ENCODE measurements at regions not wholly inside any gene's neighbourhood (a gene's known extent, or its start where the extent isn't known, plus 50 kb on each side); places are given as distances from the start of the nearest gene placed in this dataset.
"Not testable (repeated sequence)": the region's sequence is repeated elsewhere in the genome, so short reads cannot be mapped to it uniquely, and the experiment has no call there.

DNA sequence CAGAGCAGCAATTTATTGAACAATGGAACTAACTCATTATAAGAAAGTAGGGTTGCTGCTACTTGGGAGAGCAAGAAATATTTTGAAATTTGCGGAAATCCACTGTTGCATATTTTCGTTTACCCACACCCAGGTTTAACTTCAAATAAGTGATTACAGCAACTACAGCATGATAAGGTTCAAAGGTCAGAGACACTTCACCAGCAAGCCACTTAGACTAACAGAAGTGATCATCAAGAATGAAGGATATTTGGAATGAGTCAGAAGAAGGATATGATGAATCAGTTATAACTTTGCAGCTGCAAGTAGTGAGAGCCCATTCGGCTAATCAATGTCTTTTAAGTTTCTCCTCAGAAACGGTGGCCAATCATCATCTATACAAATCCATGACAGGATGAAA lies 199.3 kb downstream of the TMA16 start:
- DNase-seq, result no peak

DNA sequence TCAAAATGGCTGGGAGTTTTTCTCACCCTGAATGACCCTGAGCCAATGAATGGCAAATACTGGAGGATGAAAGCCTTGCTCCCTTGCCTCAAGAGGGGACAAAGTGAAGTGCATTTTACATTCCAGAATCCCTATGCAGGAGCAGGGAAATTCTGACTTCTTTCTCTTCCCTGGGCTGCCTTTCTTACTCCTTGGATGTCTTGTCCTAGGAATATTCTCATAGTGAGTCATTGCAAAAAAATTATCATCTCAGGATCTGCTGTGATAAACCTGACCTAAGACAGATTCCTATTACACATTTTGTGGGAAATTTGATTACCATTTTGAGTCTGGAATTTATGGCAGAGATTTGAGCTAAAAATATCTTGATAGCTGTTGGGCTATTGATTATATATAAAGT lies 199.9 kb downstream of the TMA16 start:
- no peak for DNase-seq

DNA sequence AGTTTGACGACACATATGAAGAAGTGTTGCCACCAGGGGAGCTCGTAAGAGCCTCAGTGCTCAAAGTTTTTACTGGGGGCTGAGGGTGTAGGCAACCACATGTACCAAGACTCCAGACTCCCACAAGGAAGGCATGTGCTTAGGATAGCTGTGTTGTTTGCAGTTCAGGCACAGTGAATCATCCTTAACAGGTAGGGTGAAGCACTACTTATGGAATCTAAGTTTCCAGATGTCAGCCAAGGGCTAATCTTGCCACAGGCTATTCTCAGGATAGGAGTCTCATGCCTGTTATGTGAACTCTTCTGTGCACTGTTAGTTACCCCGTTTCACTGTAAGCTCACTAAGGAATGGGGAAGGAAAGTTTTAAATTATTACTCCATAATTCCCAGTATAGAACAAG lies 202.6 kb downstream of the TMA16 start:
- DNase-seq, result no peak

DNA sequence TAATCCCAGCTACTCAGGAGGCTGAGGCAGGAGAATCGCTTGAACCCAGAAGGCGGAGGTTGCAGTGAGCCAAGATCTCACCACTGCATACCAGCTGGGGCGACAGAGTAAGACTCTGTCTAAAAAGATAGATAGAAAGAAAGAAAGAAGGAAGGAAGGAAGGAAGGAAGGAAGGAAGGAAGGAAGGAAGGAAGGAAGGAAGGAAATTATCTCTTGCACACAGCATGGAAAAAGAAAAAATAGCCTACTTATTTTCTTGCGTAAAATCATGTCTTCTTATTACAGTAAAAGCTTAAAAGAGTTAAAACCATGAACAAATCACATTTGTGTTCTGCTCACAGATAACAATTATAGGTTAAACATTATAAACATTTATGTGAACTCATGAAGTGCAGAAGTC lies 205.9 kb downstream of the TMA16 start:
- not testable (repeated sequence) for DNase-seq

DNA sequence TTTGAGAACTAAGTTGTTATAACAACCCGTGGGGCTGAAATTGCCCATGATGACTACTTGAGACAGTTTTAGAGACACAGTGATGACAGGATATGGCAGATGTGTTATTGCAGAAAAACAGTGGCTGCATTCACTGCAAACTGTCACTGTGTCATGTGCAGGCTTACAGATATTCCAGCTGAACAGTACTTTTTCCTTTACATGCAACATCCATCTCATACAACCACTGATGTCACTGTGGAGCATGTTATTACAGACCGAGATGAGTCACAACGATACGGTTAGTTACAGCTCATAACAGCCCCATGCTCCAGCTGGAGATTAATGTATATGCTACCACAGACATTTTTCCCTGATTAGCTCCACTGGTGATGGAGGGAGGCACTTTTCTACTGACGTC lies 207.4 kb downstream of the TMA16 start:
- DNase-seq, result no peak

DNA sequence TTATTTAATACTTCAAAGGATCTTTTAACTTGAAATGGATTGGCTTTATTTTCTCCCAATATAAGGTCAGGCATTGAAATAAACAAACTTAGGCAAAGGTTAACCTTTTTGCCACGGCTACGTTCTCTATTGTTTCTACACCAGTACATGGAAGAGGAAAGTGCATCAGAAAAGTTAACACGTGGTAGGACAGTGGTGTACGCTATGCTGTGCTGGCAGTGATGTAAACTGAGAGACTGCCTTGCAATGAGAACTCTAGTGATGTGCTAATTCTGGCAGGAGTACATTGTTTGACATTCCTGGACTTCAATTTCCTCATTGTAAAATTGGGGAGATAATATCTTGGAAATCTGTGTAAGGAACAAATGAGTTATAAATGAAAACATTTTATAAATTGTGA lies 208.2 kb downstream of the TMA16 start:
- DNase-seq, result no peak

DNA sequence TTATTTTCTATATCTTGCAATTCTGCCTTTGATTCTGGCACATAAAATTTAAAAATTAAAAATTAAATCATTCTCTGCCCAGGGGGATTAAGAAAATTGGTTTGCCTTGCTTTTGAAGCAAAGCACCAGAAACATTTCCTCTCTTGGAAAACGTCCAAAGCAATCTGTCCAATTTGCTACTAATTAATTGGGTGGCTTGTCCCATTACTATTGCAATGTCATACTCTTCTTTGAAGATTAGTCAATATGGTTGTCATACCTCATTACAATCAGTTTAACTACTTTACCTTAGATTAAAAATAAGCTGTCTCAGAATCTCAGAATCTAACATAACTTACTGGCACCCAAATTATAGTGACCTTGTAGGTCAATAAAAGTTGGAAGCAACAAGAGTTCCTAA lies 208.8 kb downstream of the TMA16 start:
- DNase-seq, result no peak

DNA sequence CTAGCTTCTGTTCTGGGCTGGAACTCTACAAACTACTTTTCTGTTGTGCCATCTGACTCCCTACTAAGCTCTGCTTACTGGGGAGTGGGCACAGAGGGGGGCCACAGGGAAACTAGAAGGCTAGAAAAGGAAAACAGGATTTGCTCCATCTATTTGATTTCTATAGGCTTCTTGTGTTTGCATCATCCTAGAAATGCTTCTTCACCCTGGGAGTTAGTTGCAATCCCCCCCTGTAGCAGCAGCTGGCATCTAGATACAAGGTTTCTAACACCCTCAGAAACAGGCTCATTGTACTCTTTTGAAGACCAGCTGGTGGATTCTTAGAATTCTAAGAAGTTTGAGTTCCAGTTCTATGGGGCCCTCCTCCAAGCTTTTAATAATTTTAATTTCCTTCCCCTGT lies 213.4 kb downstream of the TMA16 start:
- DNase-seq, result no peak

DNA sequence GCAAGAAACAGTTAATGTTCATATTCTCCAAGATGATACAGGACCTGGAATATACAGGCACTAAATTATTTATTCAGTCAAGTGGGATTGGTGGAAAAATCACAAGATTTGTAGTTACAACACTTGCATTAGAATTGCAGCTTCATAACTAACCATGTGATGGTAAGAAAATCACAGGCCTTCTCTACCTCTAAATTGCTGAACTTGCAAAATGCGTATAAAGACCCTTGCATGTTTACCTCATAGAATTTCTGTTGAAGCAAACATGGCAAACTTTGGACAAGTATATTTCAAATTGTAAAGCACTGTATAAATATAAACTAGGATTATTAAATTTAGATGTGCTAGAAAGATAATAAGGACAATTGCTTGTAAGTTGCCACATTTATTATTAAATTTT lies 215.1 kb downstream of the TMA16 start:
- no peak for DNase-seq

DNA sequence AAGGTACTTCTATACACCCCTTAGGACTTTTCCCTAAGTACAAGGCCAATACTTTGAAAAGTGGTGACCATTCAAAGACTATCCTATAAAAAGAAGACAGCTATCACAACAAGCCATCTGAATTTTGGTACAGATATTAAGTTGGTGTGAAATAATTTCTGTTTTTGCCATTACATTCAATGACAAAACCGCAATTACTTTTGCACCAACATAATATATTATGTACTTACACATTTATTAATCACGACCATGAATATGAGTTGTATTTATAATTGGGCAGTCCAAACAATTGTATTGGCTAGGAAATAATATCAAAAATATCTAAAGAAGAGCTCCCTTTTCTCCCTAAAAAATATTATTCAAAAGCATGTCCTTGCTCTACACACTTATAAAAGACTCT lies 215.7 kb downstream of the TMA16 start:
- no peak for DNase-seq

DNA sequence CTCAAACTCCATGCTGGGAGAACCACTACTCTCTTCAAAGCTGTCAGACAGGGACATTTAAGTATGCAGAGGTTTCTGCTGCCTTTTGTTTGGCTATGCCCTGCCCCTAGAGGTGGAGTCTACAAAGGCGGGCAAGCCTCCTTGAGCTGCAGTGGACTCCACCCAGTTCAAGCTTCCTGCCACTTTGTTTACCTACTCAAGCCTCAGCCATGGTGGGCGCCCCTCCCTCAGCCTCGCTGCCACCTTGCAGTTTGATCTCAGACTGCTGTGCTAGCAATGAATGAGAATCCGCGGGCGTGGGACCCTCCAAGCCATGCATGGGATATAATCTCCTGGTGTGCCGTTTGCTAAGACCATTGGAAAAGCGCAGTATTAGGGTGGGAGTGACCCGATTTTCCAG lies 230.0 kb downstream of the TMA16 start:
- not testable (repeated sequence) for DNase-seq

DNA sequence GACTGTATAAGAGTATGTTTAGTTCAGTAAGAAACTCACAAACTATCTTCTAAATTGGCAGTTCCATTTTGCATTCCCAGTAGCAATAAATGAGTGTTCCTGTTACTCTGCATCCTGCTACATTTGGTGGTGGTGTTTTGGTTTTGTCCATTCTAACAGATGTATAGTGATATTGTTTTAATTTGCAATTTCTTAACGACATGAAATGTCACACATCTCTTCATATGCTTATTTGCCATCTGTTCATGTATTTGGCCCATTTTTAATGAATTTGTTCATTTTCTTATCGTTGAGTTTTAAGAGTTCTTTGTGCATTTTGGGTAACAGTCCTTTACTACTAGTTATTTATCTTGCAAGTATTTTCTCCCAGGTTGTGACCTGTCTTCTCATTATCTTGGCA lies 232.2 kb downstream of the TMA16 start:
- no peak for DNase-seq

DNA sequence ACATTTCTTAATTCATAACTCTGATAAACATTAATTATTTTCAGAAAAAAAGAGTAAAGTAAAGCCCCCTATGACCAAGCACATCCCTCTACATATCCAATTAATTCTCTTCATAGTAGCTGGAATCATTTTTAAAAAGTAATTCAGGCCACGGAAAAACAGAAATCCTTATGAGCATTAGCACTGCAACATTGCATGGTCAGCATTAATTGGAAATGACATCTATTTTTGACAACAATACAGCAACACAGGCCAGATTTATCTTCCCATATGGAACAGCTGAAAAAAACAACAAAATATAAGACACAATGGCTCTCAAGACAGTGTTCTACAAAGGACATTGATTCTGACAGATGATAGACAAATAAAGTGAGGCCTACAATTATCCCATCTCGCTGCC lies 236.6 kb downstream of the TMA16 start:
- no peak for DNase-seq

DNA sequence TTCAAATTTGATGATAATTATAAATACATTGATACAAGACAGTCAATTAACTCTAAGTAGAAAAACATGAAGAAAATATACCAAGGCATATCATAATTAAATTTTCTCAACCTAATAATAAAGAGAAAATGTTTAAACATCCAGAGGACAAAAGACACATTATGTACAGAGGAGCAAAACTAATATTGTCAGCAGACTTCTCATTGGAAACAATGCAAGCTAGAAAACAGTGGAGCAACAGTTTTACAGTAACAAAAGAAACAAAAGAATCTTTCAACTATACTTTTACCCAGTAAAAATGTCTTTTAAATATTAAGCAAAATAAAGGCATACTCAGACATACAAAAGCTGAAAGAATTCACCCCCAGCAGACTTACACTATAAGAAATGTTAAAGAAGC lies 238.0 kb downstream of the TMA16 start:
- DNase-seq, result no peak

DNA sequence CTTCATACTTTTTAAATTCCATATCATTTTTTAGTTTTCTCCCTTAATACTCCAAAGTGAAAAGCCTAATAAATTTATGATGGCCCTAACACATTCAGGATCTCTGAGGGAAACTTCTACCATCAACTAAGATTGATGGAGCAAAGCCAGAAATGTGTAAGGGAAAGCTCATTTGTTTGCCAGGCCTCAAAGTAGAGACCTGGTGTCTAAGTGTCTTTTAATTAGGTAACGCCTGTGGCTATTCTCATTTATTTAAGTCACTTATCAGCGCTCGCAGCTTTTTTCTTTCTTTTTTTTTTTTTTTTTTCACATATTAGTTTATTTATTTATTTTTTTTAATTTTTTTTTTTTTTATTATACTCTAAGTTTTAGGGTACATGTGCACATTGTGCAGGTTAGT lies 242.4 kb downstream of the TMA16 start:
- no peak for DNase-seq

DNA sequence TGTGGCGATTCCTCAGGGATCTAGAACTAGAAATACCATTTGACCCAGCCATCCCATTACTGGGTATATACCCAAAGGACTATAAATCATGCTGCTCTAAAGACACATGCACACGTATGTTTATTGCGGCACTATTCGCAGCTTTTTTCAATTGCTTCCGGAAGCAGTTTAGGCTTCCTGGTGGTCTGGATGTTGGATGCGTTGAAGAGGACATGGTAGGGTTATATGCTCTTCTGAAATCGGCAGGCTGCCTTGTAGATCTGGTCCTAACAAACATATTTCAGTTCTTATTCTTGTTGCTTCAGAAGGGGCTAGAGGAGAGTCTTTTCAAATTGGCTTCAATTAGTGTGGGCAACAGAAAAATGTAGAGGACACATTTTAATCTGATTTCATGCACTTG lies 243.4 kb downstream of the TMA16 start:
- DNase-seq, result not testable (repeated sequence)

DNA sequence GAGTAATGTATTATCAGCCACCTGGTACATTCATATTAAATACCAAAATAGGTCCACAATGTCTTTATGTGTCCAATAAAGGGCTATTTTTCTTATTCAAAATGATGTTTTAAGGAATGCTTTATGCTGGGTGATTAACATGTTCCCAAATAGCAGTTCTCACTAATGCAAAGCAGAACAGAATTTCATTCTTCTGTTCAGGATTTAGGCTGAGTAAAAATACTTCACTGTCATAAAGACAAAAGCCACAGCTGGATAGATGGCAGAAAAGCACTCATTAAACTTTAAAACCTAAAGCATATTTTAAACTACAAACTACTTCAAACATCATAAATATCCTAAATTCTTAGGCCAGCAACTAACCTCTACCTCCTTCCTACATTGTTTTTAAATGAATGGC lies 244.0 kb downstream of the TMA16 start:
- no peak for DNase-seq

DNA sequence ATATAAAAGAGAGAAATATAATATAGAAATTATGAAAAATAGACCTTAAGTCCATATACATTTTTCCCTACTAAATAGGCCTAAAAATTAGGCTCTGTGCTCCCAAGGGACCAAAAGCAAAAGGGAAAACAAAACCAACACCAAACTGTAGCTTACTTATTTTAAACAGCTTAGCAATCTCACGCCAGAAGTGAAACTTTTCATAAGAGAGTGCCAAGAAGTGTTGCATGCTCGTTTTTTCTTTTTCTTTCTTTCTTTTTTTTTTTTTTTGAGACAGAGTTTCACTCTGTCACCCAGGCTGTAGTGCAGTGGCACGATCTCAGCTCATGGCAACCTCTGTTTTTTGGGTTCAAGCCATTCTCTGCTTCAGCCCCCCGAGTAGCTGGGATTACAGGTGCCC lies 250.4 kb downstream of the TMA16 start:
- DNase-seq, result no peak

DNA sequence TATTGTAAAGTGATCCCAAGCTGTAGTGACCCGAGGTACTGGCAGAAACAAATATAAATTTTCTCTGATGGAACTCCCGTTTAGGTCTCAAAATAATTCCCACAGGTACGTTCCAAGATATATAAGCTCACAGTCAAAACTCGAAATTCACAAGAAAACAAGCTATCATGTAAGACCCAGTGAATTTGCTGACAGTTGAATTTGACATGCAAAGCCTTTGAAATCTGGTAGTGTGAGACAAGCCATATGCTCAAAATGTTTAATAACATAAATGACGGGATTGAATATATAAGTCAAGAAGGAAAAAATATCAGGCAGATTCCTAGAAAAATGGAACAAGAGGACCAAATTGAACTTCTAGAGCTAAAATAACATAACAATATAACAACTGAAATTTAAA lies 252.8 kb downstream of the TMA16 start:
- DNase-seq, result no peak

DNA sequence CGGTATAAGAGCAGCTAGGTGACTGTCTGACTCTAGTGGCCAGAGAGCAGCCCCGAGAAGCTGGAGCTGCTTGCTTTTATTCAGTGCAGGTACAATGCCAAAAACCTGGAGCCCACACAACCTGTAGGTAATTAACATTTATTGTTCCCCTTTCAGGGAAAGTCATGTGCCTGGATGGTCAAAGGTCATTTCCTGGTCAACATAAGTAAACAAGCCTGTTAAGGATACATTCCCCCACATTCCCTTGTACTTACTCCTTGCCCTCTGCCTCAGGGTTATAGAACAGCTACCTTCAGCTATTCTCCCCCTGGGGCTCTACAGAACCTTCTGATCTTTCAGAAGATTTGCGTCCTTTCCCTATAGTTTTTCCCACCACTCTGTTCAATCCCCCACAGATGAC lies 253.4 kb downstream of the TMA16 start:
- no peak for DNase-seq

DNA sequence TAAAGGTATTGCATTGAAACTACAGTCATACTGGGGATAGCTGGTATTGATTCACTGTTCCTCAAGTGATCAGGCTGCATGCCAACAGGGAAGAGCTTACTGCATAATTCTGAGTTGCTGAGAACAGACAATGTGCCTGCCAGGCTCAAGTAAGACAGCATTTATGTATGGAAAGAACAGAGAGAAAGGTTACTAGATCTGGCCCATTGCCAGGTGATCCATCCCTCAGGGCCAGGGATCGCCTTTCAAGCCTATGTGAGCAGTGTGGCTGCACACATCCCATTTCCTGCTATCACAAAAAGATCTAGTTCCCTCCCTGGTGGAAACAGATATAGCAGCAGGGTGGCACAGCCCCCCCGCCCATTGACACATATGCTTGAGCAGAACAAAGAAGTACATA lies 254.0 kb downstream of the TMA16 start:
- no peak for DNase-seq

DNA sequence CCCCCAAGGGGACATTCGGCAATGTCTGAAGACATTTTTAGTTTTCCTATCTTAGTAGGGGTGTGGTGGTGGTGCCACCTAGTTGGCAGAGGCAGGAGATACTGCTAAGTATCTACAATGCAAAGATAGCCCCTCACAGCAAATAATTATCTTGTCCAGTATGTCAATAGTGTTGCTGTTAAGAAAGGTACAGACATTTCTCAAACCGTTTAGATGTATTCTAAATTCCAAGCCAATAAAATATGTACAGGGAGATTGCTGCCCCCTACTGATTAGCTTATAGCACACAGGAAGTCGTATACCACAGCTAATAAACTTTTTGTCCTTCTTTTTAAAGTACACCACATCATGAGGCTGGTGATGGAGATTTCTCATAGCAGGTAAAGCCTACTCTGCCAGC lies 260.5 kb downstream of the TMA16 start:
- no peak for DNase-seq

DNA sequence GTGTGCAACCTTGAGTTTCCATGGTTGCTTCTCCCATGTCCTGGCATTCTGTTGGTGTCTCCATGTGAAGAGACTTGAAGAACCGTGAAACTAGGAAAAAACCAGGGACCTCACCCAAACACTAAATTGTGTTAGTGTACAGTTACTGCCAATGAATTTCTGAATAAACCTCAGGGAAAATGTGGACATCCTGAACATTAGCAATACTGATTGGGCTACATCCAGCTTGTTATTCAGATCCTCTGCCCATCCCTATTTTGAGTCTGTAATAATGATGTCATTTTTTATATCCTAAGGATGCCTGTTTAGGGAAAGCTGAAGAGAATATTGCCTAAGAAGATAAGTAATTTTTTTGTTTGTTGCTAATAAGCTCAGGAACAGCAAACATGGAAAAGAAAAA lies 262.7 kb downstream of the TMA16 start:
- DNase-seq, result no peak

DNA sequence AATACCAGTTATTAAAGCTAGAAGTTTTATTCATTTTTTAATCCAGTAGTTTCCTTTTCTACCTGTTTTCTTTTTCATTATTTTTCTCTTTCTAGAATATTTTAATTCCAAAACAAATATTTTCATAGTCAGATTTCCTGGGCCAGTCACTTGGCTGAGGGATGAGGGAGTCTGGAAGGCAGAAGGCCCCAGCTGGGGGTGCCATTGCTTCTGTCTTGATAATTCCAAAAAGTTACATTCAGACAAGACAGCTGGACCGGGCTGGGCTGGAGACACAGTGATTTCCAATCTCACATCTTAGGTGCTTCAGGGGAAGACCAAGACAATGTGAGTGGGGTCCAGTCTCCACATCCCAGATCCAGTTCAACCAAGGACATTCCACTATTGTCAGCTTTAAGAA lies 263.5 kb downstream of the TMA16 start:
- DNase-seq, result no peak

DNA sequence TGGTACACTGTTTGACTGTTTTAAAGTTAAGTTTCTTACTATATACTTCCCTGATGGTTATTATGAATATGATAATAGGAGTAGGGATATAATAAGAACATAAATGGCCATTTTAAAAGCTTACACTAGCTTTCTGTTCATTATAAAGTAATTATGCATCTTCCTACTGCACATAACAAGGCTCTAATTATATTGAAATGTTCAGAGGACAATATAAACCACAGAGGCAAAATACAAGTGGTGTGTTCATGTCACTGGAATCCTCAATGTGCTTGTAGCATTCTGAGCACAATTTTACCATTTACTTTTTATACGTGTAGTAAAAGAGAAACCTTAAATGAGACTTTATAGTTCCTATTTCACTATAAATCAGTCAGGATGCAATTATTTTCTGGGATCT lies 268.3 kb downstream of the TMA16 start:
- DNase-seq, result no peak

DNA sequence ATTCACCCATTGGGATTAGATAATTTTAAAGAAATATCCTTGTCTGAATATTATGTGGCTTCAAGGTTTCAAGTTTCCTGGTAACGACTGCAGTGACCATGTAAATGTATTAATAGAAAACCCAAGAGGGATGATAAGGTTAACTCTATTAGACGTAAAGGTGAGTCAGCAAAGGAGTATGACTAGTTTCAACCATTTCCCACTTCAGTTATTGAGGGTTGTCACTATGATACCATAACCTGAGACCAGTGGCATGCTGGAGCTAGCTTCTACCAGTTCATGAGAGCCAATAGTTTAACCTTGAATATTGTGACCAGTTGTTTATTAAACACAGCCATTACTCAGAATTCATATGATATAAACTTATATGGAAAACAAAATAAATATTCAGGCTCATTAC lies 270.1 kb downstream of the TMA16 start:
- DNase-seq, result no peak

DNA sequence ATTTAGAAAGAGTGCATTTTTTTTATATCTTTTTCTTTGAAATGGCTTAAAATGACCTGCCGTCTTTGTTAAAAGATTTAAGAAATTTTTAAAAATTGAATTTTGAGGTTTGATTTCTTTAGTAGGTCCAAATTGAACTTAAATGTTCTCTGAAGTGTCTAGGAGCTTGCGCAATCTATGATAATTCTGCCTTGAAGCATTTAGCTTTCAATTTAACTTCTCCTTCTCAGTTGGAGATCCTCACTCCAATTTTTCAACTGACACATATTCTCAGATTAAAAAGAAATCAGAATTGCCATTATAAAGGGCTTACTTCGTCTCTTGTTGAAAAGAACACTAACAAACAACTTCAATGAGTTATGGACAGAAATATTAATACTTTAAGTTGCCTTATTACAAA lies 273.5 kb downstream of the TMA16 start:
- no peak for DNase-seq

Measured in activated T-cell treated with anti-CD3 and anti-CD28 coated beads, Interleukin-2, amount 50 U/mL, for 1 hour (primary cell).